GM12878 (cell line): ENCODE measurements at regions not wholly inside any gene's neighbourhood (a gene's known extent, or its start where the extent isn't known, plus 50 kb on each side); places are given as distances from the start of the nearest gene placed in this dataset.

ENCODE experiments used
- ATAC-seq: fragments of 200-7000 bp; cut with Tn5 transposase; 3 replicates; pipeline ENCODE4 v1.9.1; 2020; ENCODE audit warnings: mild to moderate bottlenecking, moderate library complexity
- BruUV-seq: library from RNA; stranded (reverse); fragments of 400-500 nt; replicated peaks from 2 replicates; lab custom pipeline; 2021; lab: Mats Ljungman, UMichigan
- CTCF ChIA-PET: fragments of 300-600 bp; sonication (Branson Sonifier 250); formaldehyde crosslinking; extraction: SDS; loops from one replicate; lab custom pipeline; 2021; ENCODE audit warnings: inconsistent platforms; lab: Yijun Ruan, JAX
- POLR2A ChIA-PET: fragments of 350-600 bp; formaldehyde crosslinking; extraction: SDS; loops from one replicate; lab custom pipeline; 2021; ENCODE audit warnings: inconsistent platforms; lab: Charles Lee
- RAD21 ChIA-PET: fragments of 300-600 bp; sonication (Branson Sonifier 250); formaldehyde crosslinking; loops from one replicate; lab custom pipeline; 2023; ENCODE audit warnings: antibody characterized with exemption; ENCODE audit not compliant: unreplicated experiment; lab: Charles Lee
- SMC1A ChIA-PET: fragments of 300-600 bp; sonication (Branson Sonifier 250); formaldehyde crosslinking; loops from one replicate; lab custom pipeline; 2023; ENCODE audit not compliant: unreplicated experiment, uncharacterized antibody; lab: Charles Lee
- DNase-seq: peaks from one replicate; pipeline ENCODE4 v3.0.0-alpha.2; 2011; ENCODE audit warnings: low read depth, low spot score
- FAIRE-seq: peaks from 3 replicates; lab custom pipeline; 2011; peaks lifted over from hg19 to GRCh38; lab: Jason Lieb, UNC
- H2AFZ ChIP-seq: 2 replicates; pipeline ENCODE4 v1.6.0; 2011; ENCODE audit warnings: low read depth, low read length, control low read depth; ENCODE audit not compliant: control insufficient read depth
- H3K27ac ChIP-seq: 2 replicates; pipeline ENCODE4 v1.5.1; 2011; ENCODE audit warnings: control low read depth; ENCODE audit not compliant: control insufficient read depth, insufficient read depth
- H3K27me3 ChIP-seq, 2 experiments: replicated peaks in 1 of 2; 2 replicates each; pipeline versions ENCODE4 v1.6.0 to v1.6.1; 2011; ENCODE audit warnings: low read length in 1 of 2; ENCODE audit not compliant: control insufficient read depth in 2 of 2, insufficient read depth in 2 of 2
- H3K36me3 ChIP-seq, 2 experiments: 2 replicates each; pipeline ENCODE4 v1.5.1; 2011; ENCODE audit warnings: low read length in 1 of 2; ENCODE audit not compliant: control insufficient read depth in 2 of 2, insufficient read depth in 2 of 2
- H3K4me1 ChIP-seq: 2 replicates; pipeline ENCODE4 v1.6.1; 2011; ENCODE audit warnings: mild to moderate bottlenecking, low read length, moderate library complexity, mixed read lengths; ENCODE audit not compliant: control insufficient read depth, insufficient read depth
- H3K4me2 ChIP-seq: 2 replicates; pipeline ENCODE4 v1.6.0; 2011; ENCODE audit warnings: control low read depth; ENCODE audit not compliant: control insufficient read depth, insufficient read depth
- H3K4me3 ChIP-seq: fragments of 200-600 bp; sonication (generic); 2 replicates; pipeline ENCODE4 v1.5.1; 2016
- H3K79me2 ChIP-seq: 2 replicates; pipeline ENCODE4 v1.6.0; 2011; ENCODE audit warnings: low read length; ENCODE audit not compliant: control insufficient read depth, insufficient read depth
- H3K9ac ChIP-seq: 2 replicates; pipeline ENCODE4 v1.8.0; 2011; ENCODE audit warnings: low read length, control low read depth, mixed read lengths; ENCODE audit not compliant: control insufficient read depth, insufficient read depth
- H3K9me3 ChIP-seq: replicated peaks from 3 replicates; pipeline ENCODE4 v1.5.1; 2011; ENCODE audit warnings: mild to moderate bottlenecking, low read length; ENCODE audit not compliant: control insufficient read depth, insufficient read depth
- H4K20me1 ChIP-seq: 2 replicates; pipeline ENCODE4 v1.6.0; 2011; ENCODE audit not compliant: control insufficient read depth, insufficient read depth
- CBX5 ChIP-seq: sonication (generic); IDR thresholded peaks from 2 replicates; pipeline ENCODE4 v1.6.1; 2016; ENCODE audit warnings: low read depth, moderate library complexity, mild to moderate bottlenecking, inconsistent platforms
- HCFC1 ChIP-seq: fragments of 150-350 bp; IDR thresholded peaks from 2 replicates; pipeline ENCODE4 v1.6.1; 2014; ENCODE audit warnings: low read length
- NBN ChIP-seq: fragments of 450-650 bp; IDR thresholded peaks from 2 replicates; pipeline ENCODE4 v1.6.1; 2016
- PAX5 ChIP-seq: IDR thresholded peaks from 2 replicates; pipeline ENCODE4 v1.6.1; 2011; ENCODE audit warnings: low read depth, low read length, borderline replicate concordance
- POLR2A ChIP-seq: IDR thresholded peaks from 2 replicates; pipeline ENCODE4 v1.6.1; 2011; ENCODE audit warnings: low read depth, mild to moderate bottlenecking, low read length
- RCOR1 ChIP-seq: conservative IDR thresholded peaks from 2 replicates; pipeline ENCODE4 v1.6.1; 2012; ENCODE audit warnings: low read depth, low read length, improper control_type of control experiment
- RELA ChIP-seq: fragments of 450-650 bp; IDR thresholded peaks from 2 replicates; pipeline ENCODE4 v1.8.0; 2014; ENCODE audit warnings: borderline replicate concordance; ENCODE audit not compliant: partially characterized antibody
- STAT3 ChIP-seq: IDR thresholded peaks from 2 replicates; pipeline ENCODE4 v1.6.1; 2011; ENCODE audit warnings: low read depth, low read length, improper control_type of control experiment
- SUZ12 ChIP-seq: fragments of 200-600 bp; sonication (generic); IDR thresholded peaks from one replicate; pipeline ENCODE4 v1.6.1; 2018; ENCODE audit warnings: antibody characterized with exemption, mild to moderate bottlenecking; ENCODE audit not compliant: unreplicated experiment
- TCF3 ChIP-seq: IDR thresholded peaks from 2 replicates; pipeline ENCODE4 v1.6.1; 2012; ENCODE audit warnings: low read depth, mild to moderate bottlenecking, low read length, borderline replicate concordance; ENCODE audit not compliant: insufficient read depth
- ZSCAN29 ChIP-seq: fragments of 450-650 bp; IDR thresholded peaks from 2 replicates; pipeline ENCODE4 v1.6.1; 2017; ENCODE audit warnings: mild to moderate bottlenecking, moderate library complexity
- WGBS: methylation state at CpG from one replicate; pipeline ENCODE4 v1.1.6; 2016; ENCODE audit warnings: low lambda C conversion rate; ENCODE audit not compliant: insufficient replicate concordance, insufficient coverage; ENCODE audit errors: missing lambda C conversion rate; 5-methylcytosine and 5-hydroxymethylcytosine counted together
- in situ Hi-C: fragments of 300-500 bp; cut with MboI; formaldehyde crosslinking; loops from 9 replicates; pipeline ENCODE4 v1.14.3; 2018; ENCODE audit warnings: mixed read lengths
- intact Hi-C: fragments of 100-400 bp; cut with micrococcal nuclease; formaldehyde crosslinking; loops from one replicate; pipeline ENCODE4 v1.14.2; 2022; ENCODE audit not compliant: unreplicated experiment

GRCh38 chr5:17094830-17095229 is 122.6 kb upstream of the BASP1 start:
- intact Hi-C loops (no loop called here), in situ Hi-C loops (no loop called here)
- POLR2A ChIA-PET = no interaction called here
- FAIRE-seq (no peak), DNase-seq (no peak), ATAC-seq (no peak)
- H3K27ac ChIP-seq = no peak overlapping the region
- no peak overlapping the region for H3K9ac ChIP-seq
- no peaks in the 10 kb centered on the region for H3K9me3 ChIP-seq
- no peak overlapping the region for H2AFZ ChIP-seq
- no peaks in the 10 kb centered on the region for H3K4me1 ChIP-seq
- H4K20me1 ChIP-seq = no peaks in the 10 kb centered on the region
- BruUV-seq = no TSS peak
- SMC1A ChIA-PET = no interaction called here
- H3K27me3 ChIP-seq = no peaks in the 10 kb centered on the region
- no peak overlapping the region for H3K4me3 ChIP-seq
- RAD21 ChIA-PET = no interaction called here
- no peaks in the 10 kb centered on the region for H3K36me3 ChIP-seq
- TF ChIP-seq ZSCAN29 = no peak
- TF ChIP-seq CBX5 = no peak
- TF ChIP-seq STAT3 = no peak
- no peak for TF ChIP-seq SUZ12
- CTCF ChIA-PET = no interaction called here
- 19% methylated on average over 7 of the region's 7 CpGs for WGBS
- H3K79me2 ChIP-seq = no peaks in the 10 kb centered on the region
- no peak overlapping the region for H3K4me2 ChIP-seq

GRCh38 chr5:17096952-17097695 is 120.3 kb upstream of the BASP1 start:
- TF ChIP-seq NBN (no peak), RCOR1 (no peak), TCF3 (no peak), PAX5 (no peak), POLR2A (no peak), RELA (no peak), HCFC1 (no peak)
- ChIA-PET SMC1A (no interaction called here), RAD21 (no interaction called here), CTCF (no interaction called here), POLR2A (no interaction called here)
- Histone ChIP-seq H3K27ac (no peak overlapping the region), H3K36me3 (no peaks in the 10 kb centered on the region), H3K4me1 (no peaks in the 10 kb centered on the region), H2AFZ (no peak overlapping the region), H3K9ac (no peak overlapping the region), H4K20me1 (no peaks in the 10 kb centered on the region), H3K4me3 (no peak overlapping the region), H3K79me2 (no peaks in the 10 kb centered on the region), H3K4me2 (no peak overlapping the region), H3K9me3 (no peaks in the 10 kb centered on the region), H3K27me3 (no peaks in the 10 kb centered on the region)
- intact Hi-C loops (no loop called here), in situ Hi-C loops (no loop called here)
- ATAC-seq (peak; percentile 30; the same call in 1 of the 3 replicates), FAIRE-seq (no peak), DNase-seq (no peak)
- BruUV-seq = no TSS peak
- WGBS = 46% methylated on average over 15 of the region's 15 CpGs
